RWPE2 (cell line): ENCODE measurements at regions not wholly inside any gene's neighbourhood (a gene's known extent, or its start where the extent isn't known, plus 50 kb on each side); places are given as distances from the start of the nearest gene placed in this dataset.

Experiments
- ATAC-seq: fragments of 200-7000 bp; cut with Tn5 transposase; 3 replicates; pipeline ENCODE4 v1.9.1; 2021; ENCODE audit warnings: low read depth
- DNase-seq: peaks from one replicate; pipeline ENCODE4 v3.0.0-alpha.2; 2020; ENCODE audit warnings: low spot score
- H3K27ac ChIP-seq: fragments of 450-650 bp; 2 replicates; pipeline ENCODE4 v1.5.1; 2017; ENCODE audit warnings: mild to moderate bottlenecking; ENCODE audit not compliant: poor library complexity, severe bottlenecking
- H3K27me3 ChIP-seq: fragments of 250-450 bp; sonication (Bioruptor Pico); 2 replicates; pipeline ENCODE4 v1.5.1; 2021; ENCODE audit warnings: mild to moderate bottlenecking, moderate library complexity; ENCODE audit not compliant: insufficient read depth, poor library complexity, severe bottlenecking
- H3K36me3 ChIP-seq: fragments of 250-450 bp; sonication (Bioruptor Pico); 2 replicates; pipeline ENCODE4 v1.5.1; 2020; ENCODE audit warnings: low read depth, mild to moderate bottlenecking, moderate library complexity
- H3K4me1 ChIP-seq: fragments of 250-450 bp; sonication (Bioruptor Pico); 2 replicates; pipeline ENCODE4 v1.5.1; 2021; ENCODE audit warnings: mild to moderate bottlenecking, moderate library complexity; ENCODE audit not compliant: insufficient read depth, poor library complexity, severe bottlenecking
- H3K4me3 ChIP-seq: fragments of 250-450 bp; sonication (Bioruptor Pico); 2 replicates; pipeline ENCODE4 v1.5.1; 2021; ENCODE audit warnings: mild to moderate bottlenecking, moderate library complexity; ENCODE audit not compliant: severe bottlenecking
- H3K9me3 ChIP-seq: fragments of 250-450 bp; sonication (Bioruptor Pico); 2 replicates; pipeline ENCODE4 v1.5.1; 2021; ENCODE audit warnings: mild to moderate bottlenecking, moderate library complexity; ENCODE audit not compliant: severe bottlenecking
- TF ChIP-seq, protein P1 (sequence below): fragments of 450-650 bp; IDR thresholded peaks from one replicate; pipeline ENCODE4 v1.5.1; 2017; ENCODE audit warnings: mild to moderate bottlenecking, moderate library complexity; ENCODE audit not compliant: poor library complexity, severe bottlenecking

DNA sequence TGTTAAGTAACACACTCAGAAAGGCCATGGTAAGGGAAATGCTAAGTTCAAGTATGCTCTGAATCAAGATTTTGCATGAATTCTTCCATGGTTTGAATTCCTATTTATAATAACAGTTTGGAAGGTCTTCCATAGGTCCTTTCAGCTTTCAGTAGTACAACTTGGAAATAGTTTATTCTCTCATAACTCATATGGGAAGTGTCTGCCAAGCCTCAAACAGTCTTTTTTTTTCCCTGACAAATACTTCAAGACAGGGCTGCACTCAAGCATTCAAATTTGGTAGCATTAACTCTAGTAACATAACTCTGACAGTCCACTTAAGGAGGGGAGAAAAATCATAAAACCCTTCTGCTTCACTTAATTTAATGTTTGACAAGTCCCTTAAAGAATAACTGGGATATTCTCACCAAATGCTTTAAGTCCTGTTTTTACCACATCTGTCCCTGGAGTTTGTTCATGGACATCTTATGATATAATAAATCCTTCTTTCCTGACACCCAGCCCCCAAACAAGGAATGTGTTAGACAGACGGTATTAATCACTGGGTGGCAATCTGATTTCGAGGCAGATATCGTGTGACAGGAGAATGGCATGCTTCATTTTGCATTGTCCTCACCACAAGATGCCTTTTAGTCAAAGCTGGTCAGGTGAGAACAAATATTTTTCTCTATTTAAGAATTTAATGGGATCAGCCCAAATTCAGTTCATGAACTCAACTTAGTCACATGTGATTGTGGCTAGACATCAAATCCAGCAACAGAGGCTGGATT is 165.7 kb downstream of the BMP4 start:
- ATAC-seq (no peak), DNase-seq (no peak)
- TF ChIP-seq, protein P1, sequence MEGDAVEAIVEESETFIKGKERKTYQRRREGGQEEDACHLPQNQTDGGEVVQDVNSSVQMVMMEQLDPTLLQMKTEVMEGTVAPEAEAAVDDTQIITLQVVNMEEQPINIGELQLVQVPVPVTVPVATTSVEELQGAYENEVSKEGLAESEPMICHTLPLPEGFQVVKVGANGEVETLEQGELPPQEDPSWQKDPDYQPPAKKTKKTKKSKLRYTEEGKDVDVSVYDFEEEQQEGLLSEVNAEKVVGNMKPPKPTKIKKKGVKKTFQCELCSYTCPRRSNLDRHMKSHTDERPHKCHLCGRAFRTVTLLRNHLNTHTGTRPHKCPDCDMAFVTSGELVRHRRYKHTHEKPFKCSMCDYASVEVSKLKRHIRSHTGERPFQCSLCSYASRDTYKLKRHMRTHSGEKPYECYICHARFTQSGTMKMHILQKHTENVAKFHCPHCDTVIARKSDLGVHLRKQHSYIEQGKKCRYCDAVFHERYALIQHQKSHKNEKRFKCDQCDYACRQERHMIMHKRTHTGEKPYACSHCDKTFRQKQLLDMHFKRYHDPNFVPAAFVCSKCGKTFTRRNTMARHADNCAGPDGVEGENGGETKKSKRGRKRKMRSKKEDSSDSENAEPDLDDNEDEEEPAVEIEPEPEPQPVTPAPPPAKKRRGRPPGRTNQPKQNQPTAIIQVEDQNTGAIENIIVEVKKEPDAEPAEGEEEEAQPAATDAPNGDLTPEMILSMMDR, result no peak
- no peaks in the 10 kb centered on the region for H3K36me3 ChIP-seq
- no peak overlapping the region for H3K4me3 ChIP-seq
- H3K27me3 ChIP-seq, result no peaks in the 10 kb centered on the region
- H3K9me3 ChIP-seq, result no peaks in the 10 kb centered on the region
- H3K4me1 ChIP-seq, result no peaks in the 10 kb centered on the region
- H3K27ac ChIP-seq, result no peak overlapping the region

DNA sequence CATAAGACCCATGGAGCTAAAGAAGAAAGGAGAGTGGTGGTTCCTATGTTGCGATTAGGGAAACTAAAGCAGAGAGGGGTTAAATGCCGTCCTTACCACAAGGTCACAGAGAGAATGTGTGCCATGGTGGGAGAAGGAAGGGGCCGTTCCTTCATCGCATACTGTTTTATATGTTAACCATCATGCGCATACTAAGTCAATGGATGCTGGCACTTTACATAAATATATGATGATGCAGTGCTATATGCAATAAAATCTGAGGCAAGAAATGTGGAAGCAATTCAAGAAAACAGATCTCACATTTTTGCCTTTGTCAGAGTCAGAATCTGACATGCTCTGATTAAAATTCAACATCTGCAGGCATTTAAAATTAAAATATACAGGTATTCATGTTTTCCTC is 168.1 kb downstream of the BMP4 start:
- no peaks in the 10 kb centered on the region for H3K36me3 ChIP-seq
- peaks cover 7% of the 10 kb centered on the region for H3K9me3 ChIP-seq
- no peak overlapping the region for H3K4me3 ChIP-seq
- no peak for DNase-seq
- H3K27ac ChIP-seq, result no peak overlapping the region
- H3K27me3 ChIP-seq, result no peaks in the 10 kb centered on the region
- H3K4me1 ChIP-seq, result no peaks in the 10 kb centered on the region
- ATAC-seq, result no peak
- TF ChIP-seq, protein P1, result no peak

DNA sequence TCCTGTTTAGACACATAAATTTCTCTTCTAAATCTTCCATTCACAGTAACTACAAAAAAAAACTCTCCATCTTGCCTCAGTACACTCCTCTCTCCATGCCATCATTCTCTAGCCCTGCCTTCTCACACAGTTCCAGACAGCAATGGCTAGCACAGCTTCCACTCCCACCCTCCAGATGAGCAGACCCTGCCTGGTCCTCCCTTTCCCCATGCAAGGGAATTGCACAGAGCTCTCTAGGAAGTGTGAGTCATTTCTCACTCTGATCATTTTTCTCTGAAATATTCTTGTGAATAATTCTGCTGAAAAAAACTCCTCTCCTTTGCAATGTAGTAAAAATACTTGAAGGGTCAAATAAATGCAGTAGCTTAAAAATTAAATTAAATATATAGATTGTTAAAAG is 170.6 kb downstream of the BMP4 start:
- peaks cover 7% of the 10 kb centered on the region for H3K9me3 ChIP-seq
- TF ChIP-seq, protein P1, result no peak
- DNase-seq, result no peak
- no peaks in the 10 kb centered on the region for H3K27me3 ChIP-seq
- H3K36me3 ChIP-seq, result no peaks in the 10 kb centered on the region
- no peak for ATAC-seq
- H3K4me3 ChIP-seq, result no peak overlapping the region
- no peak overlapping the region for H3K27ac ChIP-seq
- no peaks in the 10 kb centered on the region for H3K4me1 ChIP-seq

DNA sequence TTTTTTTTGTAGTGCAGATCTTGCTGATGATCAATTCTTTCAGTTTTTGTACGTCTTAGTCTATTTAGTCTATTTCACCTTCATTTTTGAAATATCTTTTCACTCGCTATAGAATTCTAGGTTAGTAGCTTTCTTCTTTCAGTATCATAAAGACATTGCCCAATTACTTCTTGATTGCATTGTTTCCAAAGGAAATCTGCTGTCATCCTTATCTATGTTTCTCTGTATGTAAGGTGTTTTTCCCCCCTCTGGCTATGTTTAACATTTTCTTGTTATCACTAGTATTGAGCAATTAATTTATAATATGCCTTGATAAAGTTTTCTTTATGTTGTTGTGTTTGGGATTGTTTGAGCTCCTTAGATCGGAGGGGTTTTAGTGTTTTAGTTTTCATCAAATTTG is 171.9 kb downstream of the BMP4 start:
- H3K27me3 ChIP-seq, result no peaks in the 10 kb centered on the region

DNA sequence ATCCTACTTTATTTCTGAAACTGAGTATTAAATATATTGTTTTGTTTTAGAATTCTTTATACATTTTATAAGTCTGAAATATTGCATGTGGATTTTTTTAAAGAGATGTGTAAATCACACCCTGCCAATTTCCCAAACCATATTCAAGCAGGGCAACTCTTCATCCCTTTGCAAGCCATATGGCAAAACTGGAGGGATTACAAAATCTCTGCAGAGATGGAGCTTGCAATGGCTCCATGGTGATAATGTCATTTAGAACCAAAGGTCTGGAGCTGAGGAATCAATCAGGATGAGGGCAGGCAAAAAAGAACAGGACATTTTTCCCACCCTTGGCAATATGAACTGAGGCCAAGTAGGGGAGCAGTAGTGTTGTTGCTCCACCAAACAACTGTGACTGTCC is 173.4 kb downstream of the BMP4 start:
- H3K36me3 ChIP-seq, result no peaks in the 10 kb centered on the region
- H3K4me3 ChIP-seq, result no peak overlapping the region
- DNase-seq (no peak), ATAC-seq (no peak)
- peaks cover 2% of the 10 kb centered on the region for H3K27me3 ChIP-seq
- TF ChIP-seq, protein P1, result no peak
- no peaks in the 10 kb centered on the region for H3K4me1 ChIP-seq
- H3K9me3 ChIP-seq, result peaks cover 7% of the 10 kb centered on the region
- no peak overlapping the region for H3K27ac ChIP-seq

More for the DNA sequence above, 171.9 kb downstream of the BMP4 start:
- Histone ChIP-seq H3K4me3 (no peak overlapping the region), H3K36me3 (no peaks in the 10 kb centered on the region), H3K9me3 (peaks cover 7% of the 10 kb centered on the region), H3K27ac (no peak overlapping the region), H3K4me1 (no peaks in the 10 kb centered on the region)
- TF ChIP-seq, protein P1, result no peak
- DNase-seq (no peak), ATAC-seq (no peak)
